OCI-LY7 (cell line): ENCODE measurements at regions not wholly inside any gene's neighbourhood (a gene's known extent, or its start where the extent isn't known, plus 50 kb on each side); places are given as distances from the start of the nearest gene placed in this dataset.

Source experiments
- BruUV-seq: library from RNA; stranded (reverse); fragments of 400-500 nt; replicated peaks from 2 replicates; lab custom pipeline; 2021; lab: Mats Ljungman, UMichigan
- CTCF ChIA-PET: fragments of 300-600 bp; sonication (Branson Sonifier 250); formaldehyde crosslinking; loops from one replicate; lab custom pipeline; 2022; ENCODE audit warnings: antibody characterized with exemption; ENCODE audit not compliant: unreplicated experiment; lab: Charles Lee
- POLR2A ChIA-PET: fragments of 300-600 bp; sonication (Branson Sonifier 250); formaldehyde crosslinking; loops from one replicate; lab custom pipeline; 2022; ENCODE audit warnings: antibody characterized with exemption; lab: Charles Lee
- DNase-seq: peaks from one replicate; pipeline ENCODE4 v3.0.0-alpha.2; 2015; ENCODE audit warnings: low spot score
- H2AFZ ChIP-seq: fragments of 200-600 bp; sonication (generic), shearing (Covaris generic); 2 replicates; pipeline ENCODE4 v1.6.1; 2014; ENCODE audit warnings: mild to moderate bottlenecking, antibody characterized with exemption, low read length, moderate library complexity
- H3K27ac ChIP-seq: fragments of 200-600 bp; sonication (generic); 2 replicates; pipeline ENCODE4 v1.5.1; 2014; ENCODE audit warnings: mixed run types, low read depth, mild to moderate bottlenecking, moderate library complexity, low read length, inconsistent platforms; ENCODE audit not compliant: poor library complexity, severe bottlenecking
- H3K36me3 ChIP-seq: fragments of 200-600 bp; sonication (generic); 2 replicates; pipeline ENCODE4 v1.6.1; 2014; ENCODE audit warnings: mild to moderate bottlenecking, antibody characterized with exemption, low read length, moderate library complexity, mixed read lengths; ENCODE audit not compliant: insufficient read depth
- H3K4me1 ChIP-seq: fragments of 200-600 bp; sonication (generic); 2 replicates; pipeline ENCODE4 v1.5.1; 2014; ENCODE audit warnings: mild to moderate bottlenecking, low read length; ENCODE audit not compliant: insufficient read depth, poor library complexity, severe bottlenecking
- H3K4me2 ChIP-seq: fragments of 200-600 bp; sonication (generic); 2 replicates; pipeline ENCODE4 v1.6.1; 2014; ENCODE audit warnings: mild to moderate bottlenecking, low read length
- H3K4me3 ChIP-seq: fragments of 200-600 bp; sonication (generic); 2 replicates; pipeline ENCODE4 v1.5.1; 2014; ENCODE audit warnings: mild to moderate bottlenecking, low read depth, low read length; ENCODE audit not compliant: poor library complexity, severe bottlenecking
- H3K79me2 ChIP-seq: fragments of 200-600 bp; sonication (generic); 2 replicates; pipeline ENCODE4 v1.6.1; 2016; ENCODE audit warnings: low read depth, mild to moderate bottlenecking, low read length, moderate library complexity, mixed read lengths; ENCODE audit not compliant: insufficient read depth
- H3K9me2 ChIP-seq: fragments of 200-600 bp; sonication (generic); 2 replicates; pipeline ENCODE4 v1.6.1; 2016; ENCODE audit warnings: mild to moderate bottlenecking, low read length, mixed read lengths; ENCODE audit not compliant: insufficient read depth
- H3K9me3 ChIP-seq: fragments of 200-600 bp; sonication (generic); 2 replicates; pipeline ENCODE4 v1.6.1; 2014; ENCODE audit warnings: mild to moderate bottlenecking, mixed run types, low read length, mixed read lengths
- H4K20me1 ChIP-seq: fragments of 200-600 bp; sonication (generic); 2 replicates; pipeline ENCODE4 v1.6.1; 2014; ENCODE audit warnings: mild to moderate bottlenecking, antibody characterized with exemption, low read length, moderate library complexity, mixed read lengths; ENCODE audit not compliant: insufficient read depth
- CTCF ChIP-seq: fragments of 200-600 bp; sonication (generic); conservative IDR thresholded peaks from 2 replicates; pipeline ENCODE4 v1.5.1; 2014; ENCODE audit warnings: mild to moderate bottlenecking, antibody characterized with exemption, low read length, moderate library complexity, mixed read lengths
- EZH2phosphoT487 ChIP-seq: fragments of 200-600 bp; sonication (generic); IDR thresholded peaks from 2 replicates; pipeline ENCODE4 v1.6.1; 2018; ENCODE audit warnings: low read depth, borderline replicate concordance, mild to moderate bottlenecking, mixed run types, antibody characterized with exemption, low read length, moderate library complexity, mixed read lengths
- intact Hi-C: fragments of 100-400 bp; cut with micrococcal nuclease; formaldehyde crosslinking; loops from one replicate; pipeline ENCODE4 v1.10.0; 2022; ENCODE audit not compliant: unreplicated experiment

GRCh38 chr9:86633945-86634344 lies 279.7 kb upstream of the TUT7 start:
- CTCF ChIA-PET: no interaction called here
- TF ChIP-seq EZH2phosphoT487 (no peak), CTCF (no peak)
- Histone ChIP-seq H4K20me1 (no peaks in the 10 kb centered on the region), H3K36me3 (no peaks in the 10 kb centered on the region), H3K4me2 (no peak overlapping the region), H3K27ac (no peak overlapping the region), H3K9me3 (no peaks in the 10 kb centered on the region), H3K9me2 (no peaks in the 10 kb centered on the region), H3K4me1 (no peaks in the 10 kb centered on the region), H3K4me3 (no peak overlapping the region), H3K79me2 (no peaks in the 10 kb centered on the region), H2AFZ (no peak overlapping the region)
- BruUV-seq: no TSS peak
- POLR2A ChIA-PET: interaction anchor here (0.5 kb wide), 1 partner anchor 314 kb away, joined by 3 read pairs; no protein-coding TSS in a partner anchor
- intact Hi-C loops: no loop called here
- no peak for DNase-seq

- H3K9me3 ChIP-seq: no peaks in the 10 kb centered on the region
- H3K9me2 ChIP-seq: no peaks in the 10 kb centered on the region
- H3K4me3 ChIP-seq: no peak overlapping the region
- POLR2A ChIA-PET: interaction anchor here (0.7 kb wide), 1 partner anchor 15 kb away, joined by 6 read pairs; no protein-coding TSS in a partner anchor
- TF ChIP-seq CTCF (no peak), EZH2phosphoT487 (no peak)
- DNase-seq: no peak
- intact Hi-C loops: no loop called here
- CTCF ChIA-PET: no interaction called here
- H4K20me1 ChIP-seq: no peaks in the 10 kb centered on the region
- no peak overlapping the region for H3K27ac ChIP-seq
- H3K79me2 ChIP-seq: no peaks in the 10 kb centered on the region
- H3K4me1 ChIP-seq: no peaks in the 10 kb centered on the region
- BruUV-seq: no TSS peak
- H2AFZ ChIP-seq: no peak overlapping the region
- no peak overlapping the region for H3K4me2 ChIP-seq
- H3K36me3 ChIP-seq: no peaks in the 10 kb centered on the region
These were observed 278.3 kb upstream of the TUT7 start for GRCh38 chr9:86632537-86632936.

GRCh38 chr9:86629530-86629929 lies 275.3 kb upstream of the TUT7 start:
- intact Hi-C loops: no loop called here
- H3K27ac ChIP-seq: no peak overlapping the region
- POLR2A ChIA-PET: no interaction called here

More at GRCh38 chr9:86629530-86629929, 275.3 kb upstream of the TUT7 start:
- Histone ChIP-seq H4K20me1 (no peaks in the 10 kb centered on the region), H3K4me2 (no peak overlapping the region), H3K4me3 (no peak overlapping the region), H3K4me1 (no peaks in the 10 kb centered on the region), H3K9me2 (no peaks in the 10 kb centered on the region), H3K36me3 (no peaks in the 10 kb centered on the region), H3K9me3 (no peaks in the 10 kb centered on the region), H3K79me2 (no peaks in the 10 kb centered on the region), H2AFZ (no peak overlapping the region)
- BruUV-seq: no TSS peak
- CTCF ChIA-PET: no interaction called here
- TF ChIP-seq EZH2phosphoT487 (no peak), CTCF (no peak)
- no peak for DNase-seq
